Posterior vena cava (tissue), 2 donors: ENCODE measurements at regions not wholly inside any gene's neighbourhood (a gene's known extent, or its start where the extent isn't known, plus 50 kb on each side); places are given as distances from the start of the nearest gene placed in this dataset.

Source experiments
- DNase-seq: peaks from one replicate; pipeline ENCODE4 v3.0.0-alpha.2; 2020; ENCODE audit warnings: low spot score
- intact Hi-C, 2 donors: fragments of 100-400 bp; cut with DNase I; formaldehyde crosslinking; loops; one replicate each; pipeline versions ENCODE4 v1.14.1 to v1.14.2; 2022 to 2023
- donor health status: DM: yes; HTN: yes; CAD: no.
- donor health status: DM: yes; HTN: yes; CAD: no.

DNA sequence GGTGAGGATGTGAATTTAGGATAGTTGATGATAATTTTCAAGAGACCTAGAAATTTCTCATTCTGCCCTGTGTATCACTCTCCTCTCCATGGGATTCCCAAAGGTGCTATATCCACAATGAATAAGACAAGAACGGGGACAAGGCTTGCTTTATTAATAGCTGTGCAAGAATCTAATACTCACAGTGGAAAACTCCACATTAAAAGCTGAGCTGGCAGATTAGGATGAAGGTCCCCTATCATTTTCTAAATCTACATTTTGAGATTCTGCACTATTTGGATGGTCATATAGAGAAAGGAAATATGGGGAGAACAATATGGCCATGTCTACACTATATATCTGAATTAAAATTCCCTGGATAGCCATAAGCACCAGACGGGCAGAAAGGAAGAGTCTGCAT is 411.0 kb upstream of the TGFBR2 start:
- no peak for DNase-seq
- intact Hi-C loops = loop anchor here in 1 of 2 donors (10.0 kb wide), 1 partner anchor 81 kb away; no protein-coding TSS in a partner anchor

DNA sequence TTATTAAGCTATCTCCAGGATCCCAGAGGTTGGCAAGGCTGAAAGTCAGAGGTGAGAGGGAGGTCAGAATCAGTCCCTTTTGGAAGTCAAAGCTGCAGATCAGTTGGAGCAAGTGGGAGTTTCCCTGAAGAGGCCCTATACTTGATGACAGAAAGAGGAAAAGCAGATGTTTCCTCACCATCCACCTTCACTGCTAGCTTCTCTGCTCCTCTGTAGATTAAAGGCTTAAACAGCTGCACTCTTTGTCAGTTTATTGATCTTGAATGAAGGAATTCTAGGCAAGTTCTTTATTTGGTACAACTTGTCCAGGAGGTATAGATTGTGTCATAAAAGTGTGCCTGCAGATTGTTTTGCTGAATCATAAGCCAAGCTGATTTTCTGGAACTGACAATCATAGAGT is 408.2 kb upstream of the TGFBR2 start:
- intact Hi-C loops = loop anchor here in 1 of 2 donors (10.0 kb wide), 1 partner anchor 83 kb away; no protein-coding TSS in a partner anchor
- DNase-seq = no peak

DNA sequence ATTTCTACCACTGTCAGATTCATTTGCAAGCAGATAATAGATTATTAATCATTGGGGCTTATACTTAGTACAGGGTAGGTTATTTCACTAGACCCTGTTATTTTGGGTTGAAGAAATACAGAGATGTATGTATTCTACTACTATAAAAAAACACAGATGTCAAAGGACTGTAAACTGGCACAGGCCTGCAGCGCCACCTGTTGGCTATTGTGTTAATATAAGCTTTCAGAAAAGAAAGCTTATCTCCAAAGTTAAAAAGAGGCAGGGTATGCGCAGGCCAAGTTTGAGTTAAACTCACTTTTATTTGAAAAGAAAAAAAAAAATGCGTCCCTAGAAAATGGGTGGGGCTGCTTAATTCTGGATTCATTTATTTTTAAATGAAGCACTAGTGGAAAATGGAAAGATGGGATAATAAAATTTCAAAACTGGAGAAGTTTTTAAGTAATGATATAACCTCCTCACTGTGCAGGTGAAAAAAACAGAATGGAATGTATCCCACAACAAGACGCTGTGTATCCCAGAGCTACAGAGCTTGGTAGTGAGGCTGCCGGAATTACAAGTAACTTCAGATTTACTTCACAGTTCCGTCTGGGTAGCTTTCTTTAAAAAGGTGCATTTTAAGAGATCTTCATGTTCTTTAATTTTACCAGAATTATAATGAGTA is 407.2 kb upstream of the TGFBR2 start:
- intact Hi-C loops = loop anchor here in 1 of 2 donors (10.0 kb wide), 1 partner anchor 84 kb away; no protein-coding TSS in a partner anchor
- peak; percentile 92 for DNase-seq

DNA sequence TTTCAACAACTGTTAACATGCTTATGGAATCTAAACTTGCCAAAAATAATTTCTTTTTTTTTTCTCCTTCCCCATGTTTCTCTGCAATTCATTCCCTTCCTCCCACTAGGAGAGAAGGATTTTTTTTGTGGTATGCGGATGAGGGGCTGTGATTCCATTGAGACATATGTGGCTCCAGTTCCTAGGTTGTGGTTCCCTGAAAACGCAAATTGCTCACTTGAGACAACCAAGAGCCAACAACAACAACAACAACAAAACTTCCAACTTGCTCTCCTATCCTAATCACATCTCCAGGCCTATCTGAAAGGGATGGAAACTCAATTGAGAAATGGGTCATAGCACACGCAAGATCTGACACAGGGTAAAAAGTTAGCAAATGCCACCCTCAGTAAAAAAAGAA is 406.5 kb upstream of the TGFBR2 start:
- DNase-seq = no peak
- intact Hi-C loops = loop anchor here in 1 of 2 donors (10.0 kb wide), 1 partner anchor 85 kb away; no protein-coding TSS in a partner anchor

DNA sequence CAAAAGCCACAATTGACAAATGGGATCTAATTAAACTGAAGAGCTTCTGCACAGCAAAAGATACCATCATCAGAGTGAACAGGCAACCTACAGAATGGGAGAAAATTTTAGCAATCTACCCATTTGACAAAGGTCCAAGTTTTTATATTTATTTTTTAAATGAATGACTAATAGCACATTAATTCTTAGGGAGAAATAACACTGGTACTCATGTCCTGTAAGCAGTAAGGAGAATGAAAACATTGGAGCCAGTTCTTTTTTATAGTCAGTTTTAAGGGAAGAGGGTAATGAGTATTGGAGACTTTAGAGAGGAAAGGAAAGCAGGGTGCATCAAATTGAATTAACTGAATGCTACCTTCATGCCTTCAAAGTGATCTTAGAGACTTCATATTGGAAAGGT is 404.7 kb upstream of the TGFBR2 start:
- intact Hi-C loops = no loop called here
- DNase-seq = no peak

DNA sequence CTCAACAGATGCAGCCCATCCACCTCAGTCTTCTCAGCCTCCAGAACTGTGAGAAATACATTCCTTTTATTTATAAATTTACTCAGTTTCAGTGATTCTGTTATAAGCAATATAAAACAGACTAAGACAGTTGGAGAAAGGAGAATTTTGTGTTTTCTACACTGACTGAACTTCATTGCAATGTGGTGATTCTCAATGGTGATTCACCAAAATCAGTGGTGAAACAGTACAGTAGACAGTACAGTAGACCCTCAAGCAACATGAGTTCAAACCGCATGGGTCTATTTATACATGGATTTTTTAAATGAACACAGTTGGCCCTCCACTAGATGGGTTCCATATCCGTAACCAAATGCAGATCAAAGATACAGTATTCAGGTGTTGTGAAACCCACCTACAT is 403.1 kb upstream of the TGFBR2 start:
- intact Hi-C loops = no loop called here
- no peak for DNase-seq

DNA sequence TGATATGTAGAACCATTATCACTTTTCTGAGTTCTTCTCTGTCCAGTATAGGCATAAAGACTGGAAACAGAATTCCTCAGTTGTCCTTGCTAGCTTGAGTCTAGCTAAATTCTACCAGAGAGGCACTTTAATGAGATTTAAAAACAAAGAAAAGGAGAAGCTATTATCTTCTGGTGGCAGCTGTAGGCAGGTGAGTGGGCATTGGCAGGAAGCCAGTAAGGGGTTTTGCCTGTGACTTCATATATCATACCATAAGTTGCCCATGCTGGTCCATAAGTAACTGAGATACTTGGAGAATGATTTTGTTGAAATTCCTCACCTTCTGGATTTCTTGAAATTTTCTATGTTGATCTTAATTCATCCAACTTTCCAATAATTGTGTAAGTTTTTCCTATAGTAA is 402.3 kb upstream of the TGFBR2 start:
- intact Hi-C loops = no loop called here
- no peak for DNase-seq

DNA sequence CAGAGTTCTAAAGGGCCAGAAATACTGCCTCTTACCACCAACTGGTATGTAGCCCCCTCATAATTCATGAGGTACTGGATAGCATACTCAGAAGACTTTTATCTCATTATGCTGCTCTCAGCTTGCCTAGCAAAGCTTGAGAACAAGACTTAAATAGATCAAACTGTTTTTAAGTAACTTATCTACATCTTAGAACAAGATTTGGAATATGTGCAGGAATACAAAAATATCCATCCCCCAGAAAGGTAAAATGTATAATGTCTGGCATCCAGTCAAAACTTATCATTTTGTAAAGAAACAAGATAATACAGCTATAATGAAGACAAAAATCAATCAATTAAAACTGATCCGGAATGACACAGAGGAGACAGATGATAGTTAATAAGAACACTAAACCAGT is 400.4 kb upstream of the TGFBR2 start:
- no peak for DNase-seq
- intact Hi-C loops = no loop called here

DNA sequence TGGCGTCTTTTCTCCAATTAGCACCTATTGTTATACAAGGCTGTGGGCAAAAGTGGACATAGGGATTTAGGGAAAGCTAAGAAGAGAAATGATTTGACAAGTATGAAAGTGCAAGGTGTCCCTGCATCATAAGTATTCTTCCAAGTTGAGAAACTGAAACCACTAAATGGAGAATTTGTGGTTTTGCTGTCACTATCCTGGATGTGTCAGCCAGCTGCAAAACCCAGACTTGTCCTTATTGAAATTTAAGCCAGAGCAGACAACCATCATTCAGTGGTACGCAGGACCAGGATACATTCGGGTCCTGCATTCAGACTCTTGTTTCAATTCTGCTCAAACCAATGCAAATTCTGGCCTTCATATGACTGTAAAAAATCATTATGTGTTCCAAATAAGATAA is 384.8 kb upstream of the TGFBR2 start:
- no peak for DNase-seq
- intact Hi-C loops = no loop called here

DNA sequence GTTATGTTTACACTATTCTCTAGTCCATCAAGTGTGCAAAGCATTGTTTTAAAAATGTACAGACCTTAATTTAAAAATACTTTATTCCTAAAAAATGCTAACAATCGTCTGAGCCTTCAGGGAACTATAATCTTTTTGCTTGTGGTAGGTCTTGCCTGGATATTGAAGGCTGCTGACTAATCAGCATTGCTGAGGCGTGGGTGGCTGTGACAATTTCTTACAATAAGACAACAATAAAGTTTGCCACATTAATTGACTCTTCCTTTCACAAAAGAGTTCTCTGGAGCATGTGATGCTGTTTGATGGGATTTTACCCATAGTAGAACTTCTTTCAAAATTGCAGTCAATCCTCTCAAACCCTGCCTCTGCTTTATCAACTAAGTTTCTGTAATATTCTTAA is 384.0 kb upstream of the TGFBR2 start:
- intact Hi-C loops = no loop called here
- no peak for DNase-seq

DNA sequence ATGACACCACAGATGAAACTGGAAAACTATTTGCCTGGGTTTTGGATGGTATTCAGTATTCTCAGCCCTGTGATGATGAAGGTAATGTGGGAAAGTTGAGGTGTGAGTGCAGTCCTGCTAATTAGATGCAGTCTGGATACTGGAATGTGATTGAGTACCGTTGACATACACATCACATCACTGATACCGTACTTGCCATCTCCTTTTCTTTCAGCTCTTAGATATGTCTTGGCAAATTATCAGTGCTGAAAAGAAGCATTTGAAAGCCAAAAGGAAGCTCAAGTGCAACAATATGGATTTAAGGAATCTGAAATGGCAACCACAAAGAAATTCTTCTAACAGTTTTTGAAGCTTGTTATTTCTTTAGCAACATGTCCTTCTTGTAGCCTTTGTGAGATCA is 381.4 kb upstream of the TGFBR2 start:
- intact Hi-C loops = loop anchor here in 1 of 2 donors (5.0 kb wide), 1 partner anchor 1008 kb away; no protein-coding TSS in a partner anchor
- no peak for DNase-seq

DNA sequence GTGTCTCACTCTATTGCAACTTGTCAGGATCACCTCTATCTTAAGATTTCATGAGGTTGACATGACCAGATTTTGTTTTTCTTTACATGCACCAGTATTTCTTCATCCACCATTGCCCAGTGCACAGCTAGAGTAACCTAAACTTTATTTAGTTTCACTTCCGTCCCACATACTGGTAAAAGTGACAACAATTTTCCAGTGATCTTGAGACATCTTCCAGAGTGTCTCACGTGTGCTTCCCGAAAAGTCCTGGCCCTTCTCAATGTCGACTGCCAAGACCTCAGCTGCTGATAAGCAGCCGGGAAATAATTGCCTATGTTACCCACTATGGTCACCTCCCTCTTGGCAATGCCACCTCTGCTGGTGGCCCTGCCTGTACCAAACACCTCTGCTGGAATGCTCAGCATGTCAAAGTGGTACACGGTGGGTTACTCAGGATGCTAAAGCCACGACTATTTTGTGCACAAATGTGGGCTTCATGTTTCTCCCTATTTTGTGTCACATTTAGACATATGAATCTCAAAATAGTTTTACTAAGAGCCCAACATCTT is 379.7 kb upstream of the TGFBR2 start:
- intact Hi-C loops = loop anchor here in 1 of 2 donors (5.0 kb wide), 1 partner anchor 1009 kb away; no protein-coding TSS in a partner anchor
- no peak for DNase-seq

DNA sequence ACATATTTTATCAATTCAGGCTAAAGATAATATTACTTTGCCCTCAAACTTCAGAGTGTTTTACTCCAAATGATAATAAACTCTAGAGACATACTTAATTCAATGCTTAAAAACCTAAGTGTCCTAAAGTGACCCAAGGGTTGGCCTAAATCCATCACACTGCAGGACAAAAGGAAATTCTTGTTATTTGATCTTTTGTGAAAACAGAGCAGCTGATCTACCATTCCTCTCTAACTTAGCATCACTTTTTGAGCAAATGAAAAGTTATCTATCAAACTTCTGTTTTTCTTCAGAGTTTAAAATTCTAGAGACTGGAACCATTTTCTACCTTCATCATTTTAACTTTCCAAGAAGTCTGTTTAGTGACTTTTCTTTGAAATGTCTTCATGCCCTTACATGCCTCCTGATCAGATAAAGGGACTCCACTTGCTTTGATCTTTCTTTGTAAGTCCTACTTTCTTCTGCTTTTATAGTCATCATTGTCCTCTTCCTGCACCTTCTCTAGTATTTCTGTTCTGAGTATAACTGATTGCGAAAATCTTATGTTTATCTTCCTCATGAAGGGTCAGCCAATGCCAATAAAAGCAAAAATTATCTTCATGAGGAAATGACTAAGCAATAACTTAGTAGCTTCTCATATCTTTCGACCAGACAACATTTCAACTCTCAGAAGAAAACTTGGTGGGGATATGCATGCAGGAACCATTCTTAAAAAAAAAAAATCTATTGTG is 378.7 kb upstream of the TGFBR2 start:
- no peak for DNase-seq
- intact Hi-C loops = loop anchor here in 1 of 2 donors (5.0 kb wide), 1 partner anchor 1010 kb away; no protein-coding TSS in a partner anchor

DNA sequence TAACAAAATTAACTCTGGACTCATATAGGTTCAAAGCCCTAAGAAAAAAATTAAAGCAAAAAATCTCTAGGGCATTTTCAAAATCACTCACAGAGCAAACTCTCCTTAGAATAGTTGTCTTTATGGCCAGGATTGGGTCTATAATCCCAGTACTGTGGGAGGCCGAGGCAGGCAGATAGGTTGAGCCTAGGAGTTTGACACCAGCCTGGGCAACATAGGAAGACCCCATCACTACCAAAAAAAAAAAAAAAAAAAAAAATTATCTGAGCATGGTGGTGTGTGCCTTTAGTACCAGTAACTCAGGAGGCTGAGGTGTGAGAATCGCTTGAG is 378.1 kb upstream of the TGFBR2 start:
- no peak for DNase-seq
- intact Hi-C loops = loop anchor here in 1 of 2 donors (5.0 kb wide), 1 partner anchor 1011 kb away; no protein-coding TSS in a partner anchor

DNA sequence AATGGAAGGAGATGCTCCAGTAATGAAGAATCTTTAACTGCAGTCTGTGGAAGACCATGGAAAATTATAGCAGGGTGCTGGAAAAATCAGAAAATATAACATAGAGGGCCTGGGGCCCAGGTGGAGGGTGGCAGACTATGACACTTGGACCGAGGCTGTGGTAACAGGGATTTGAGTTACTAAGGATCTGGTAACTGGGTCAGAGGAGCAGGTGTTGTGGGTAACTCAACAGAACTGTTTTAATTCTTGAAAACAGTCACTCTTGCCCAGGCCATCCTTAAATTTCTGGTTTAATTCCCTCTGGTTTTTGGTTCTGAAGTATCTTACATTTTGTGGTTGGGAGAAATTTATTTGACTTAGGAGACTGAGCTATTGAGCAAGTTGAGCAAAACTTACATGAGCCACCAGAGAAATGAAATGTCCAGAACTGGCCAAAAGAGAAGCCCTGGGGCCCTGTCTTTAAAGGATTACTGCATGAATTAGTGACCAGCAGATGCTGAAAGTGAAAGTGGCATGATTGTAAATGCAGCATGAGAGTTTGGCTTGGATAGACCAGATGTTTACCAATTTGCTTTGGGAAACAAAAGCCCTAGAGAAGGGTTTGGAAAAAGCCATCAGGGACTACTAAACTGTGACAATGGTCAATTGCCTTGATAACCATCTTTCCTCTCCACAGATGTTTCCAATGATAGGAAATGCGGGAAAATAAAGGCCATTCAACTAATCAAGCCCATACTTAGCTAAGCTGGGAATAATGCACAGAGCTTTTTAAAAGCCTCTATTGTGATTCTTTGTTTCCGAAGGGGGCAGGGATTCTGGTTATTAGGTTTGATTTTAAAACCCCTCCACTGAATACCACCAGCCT is 374.9 kb upstream of the TGFBR2 start:
- intact Hi-C loops = no loop called here

DNA sequence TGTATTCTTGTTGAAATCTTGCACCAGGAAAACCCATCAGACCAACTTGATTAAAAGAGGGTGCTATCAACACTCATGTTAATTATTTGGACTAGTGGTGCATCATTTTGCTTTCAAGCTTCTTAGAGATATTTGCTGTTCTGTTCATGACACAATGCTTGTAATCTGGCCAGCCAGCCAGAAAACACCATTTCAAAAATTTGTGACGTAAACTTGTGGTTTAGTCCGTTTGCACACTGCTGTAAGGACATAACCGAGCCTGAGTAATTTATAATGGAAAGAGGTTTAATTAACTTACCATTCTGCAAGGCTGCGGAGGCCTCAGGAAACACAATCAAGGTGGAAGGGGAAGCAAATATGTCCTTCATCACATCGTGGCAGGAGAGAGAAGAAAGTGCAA is 374.3 kb upstream of the TGFBR2 start:
- no peak for DNase-seq
- intact Hi-C loops = no loop called here

More for the DNA sequence above, 374.9 kb upstream of the TGFBR2 start:
- DNase-seq = no peak

DNA sequence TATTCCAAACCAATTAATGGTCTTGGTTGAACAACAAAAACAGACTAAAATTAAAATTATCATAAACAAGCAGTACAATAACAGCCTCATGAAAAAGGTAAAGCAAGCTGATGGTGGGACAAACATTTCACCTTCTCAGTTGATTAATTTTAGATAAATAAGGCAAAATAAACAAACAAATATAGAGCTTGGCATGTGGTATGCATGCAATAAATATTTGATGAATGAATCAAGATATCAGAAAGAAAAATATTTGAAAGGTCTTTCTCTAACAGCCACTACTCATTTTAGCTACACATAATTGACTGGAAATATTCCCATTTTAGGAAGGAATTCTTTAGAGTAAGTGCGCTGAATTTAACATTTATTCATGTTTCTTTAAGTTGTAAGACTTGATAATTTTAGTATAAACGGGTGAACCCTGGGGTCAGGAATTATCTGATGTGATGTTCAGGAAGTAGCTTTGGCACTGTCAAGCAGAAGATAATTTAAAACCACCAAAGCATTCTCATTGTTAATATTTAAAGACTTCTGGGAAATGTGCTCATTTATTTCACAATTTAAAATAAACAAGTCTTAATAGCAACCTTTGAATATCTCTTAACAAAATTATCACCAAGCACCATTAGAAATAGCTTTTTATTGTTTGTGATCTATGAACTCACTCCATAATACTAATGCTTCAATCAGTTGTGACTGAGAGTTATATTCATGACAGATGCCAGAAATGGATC is 372.3 kb upstream of the TGFBR2 start:
- DNase-seq = no peak
- intact Hi-C loops = no loop called here

DNA sequence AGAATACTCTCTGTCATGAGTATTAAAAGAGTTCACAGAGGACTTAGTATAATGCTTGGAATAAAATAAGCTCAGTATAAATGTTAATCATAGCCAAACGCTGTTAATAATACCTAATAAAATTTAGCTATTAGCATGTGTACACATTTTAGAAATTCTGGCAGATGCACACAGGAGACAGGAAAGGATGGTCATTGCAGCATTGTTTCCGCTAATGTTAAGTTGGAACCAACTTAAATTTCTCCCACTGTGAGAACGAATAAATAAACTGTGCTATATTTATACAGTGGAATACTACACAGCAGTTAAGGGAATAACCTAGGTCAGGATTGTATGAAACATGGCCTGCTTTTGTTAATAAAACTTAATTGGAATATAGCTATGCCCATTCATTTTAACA is 370.4 kb upstream of the TGFBR2 start:
- intact Hi-C loops = no loop called here

DNA sequence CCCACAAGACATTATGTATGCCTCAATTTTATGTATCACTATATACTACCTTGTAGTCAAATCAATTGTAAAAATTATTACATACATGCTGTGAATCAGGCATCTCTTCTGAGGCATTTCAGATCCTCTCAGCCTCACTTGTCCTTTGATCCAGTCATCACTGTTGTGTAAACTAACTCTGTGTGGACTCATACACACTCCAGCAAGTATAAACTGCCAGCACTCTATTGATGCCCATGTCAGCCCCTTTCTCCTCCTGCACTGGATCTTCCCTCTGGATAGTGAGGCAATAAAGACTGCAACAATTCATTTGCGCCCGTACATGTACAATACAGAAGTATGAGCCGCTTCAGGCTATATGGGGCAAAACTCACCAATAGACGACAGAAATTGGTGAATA is 364.7 kb upstream of the TGFBR2 start:
- DNase-seq = no peak
- intact Hi-C loops = no loop called here

More for the DNA sequence above, 370.4 kb upstream of the TGFBR2 start:
- DNase-seq = no peak
